Left forelimb (tissue), 1 donor: ENCODE measurements at regions not wholly inside any gene's neighbourhood (a gene's known extent, or its start where the extent isn't known, plus 50 kb on each side); places are given as distances from the start of the nearest gene placed in this dataset.
"Not testable (repeated sequence)": the region's sequence is repeated elsewhere in the genome, so short reads cannot be mapped to it uniquely, and the experiment has no call there.

Source experiments
- DNase-seq: peaks from one replicate; pipeline ENCODE4 v3.0.0-alpha.2; 2018; ENCODE audit warnings: low spot score

- DNase-seq = no peak
Observed at GRCh38 chr3:66552846-66553245, 52.0 kb upstream of the LRIG1 start.

GRCh38 chr3:66553441-66554113 is 52.8 kb upstream of the LRIG1 start:
- DNase-seq = no peak

DNA sequence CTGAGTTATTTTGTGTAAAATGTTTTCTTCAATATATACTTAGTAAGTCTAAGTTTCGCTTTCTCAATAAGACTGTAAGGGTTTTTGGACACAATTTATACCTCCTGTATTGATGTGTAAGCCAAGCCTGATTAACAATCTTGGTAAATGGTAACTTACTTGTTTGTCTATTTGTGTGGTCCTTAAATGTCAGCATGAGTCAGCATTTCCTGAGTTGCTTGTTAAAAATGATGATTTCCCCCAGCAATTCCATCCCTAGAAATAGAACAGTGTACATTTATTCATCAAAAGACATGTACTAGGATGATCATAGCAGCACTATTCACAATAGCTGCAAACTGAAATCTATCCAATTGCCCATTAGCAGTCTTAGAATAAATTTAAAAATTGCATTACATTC is 53.4 kb upstream of the LRIG1 start:
- no peak for DNase-seq

GRCh38 chr3:66555214-66555844 is 54.5 kb upstream of the LRIG1 start:
- DNase-seq = no peak

DNA sequence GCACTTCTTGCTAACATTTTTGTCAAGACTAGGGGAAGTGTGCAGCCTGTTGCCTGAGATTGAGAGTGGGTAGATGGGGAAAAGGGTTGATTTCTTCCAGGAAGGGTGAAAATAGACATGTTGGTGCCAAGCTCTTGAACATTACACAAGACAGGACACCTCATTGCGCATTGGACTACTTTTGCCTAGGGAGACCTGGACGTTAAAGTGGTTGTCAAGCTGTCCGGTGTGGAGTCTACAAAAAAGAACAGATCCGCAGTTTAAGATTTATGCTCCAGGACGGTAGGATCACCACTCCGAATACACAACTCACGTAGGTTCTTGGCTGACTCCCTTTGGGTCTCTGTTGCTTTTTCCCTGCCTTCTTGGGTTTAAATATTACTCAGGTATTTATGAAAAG is 56.3 kb upstream of the LRIG1 start:
- no peak for DNase-seq

GRCh38 chr3:66559924-66560323 is 59.1 kb upstream of the LRIG1 start:
- DNase-seq = not testable (repeated sequence)

DNA sequence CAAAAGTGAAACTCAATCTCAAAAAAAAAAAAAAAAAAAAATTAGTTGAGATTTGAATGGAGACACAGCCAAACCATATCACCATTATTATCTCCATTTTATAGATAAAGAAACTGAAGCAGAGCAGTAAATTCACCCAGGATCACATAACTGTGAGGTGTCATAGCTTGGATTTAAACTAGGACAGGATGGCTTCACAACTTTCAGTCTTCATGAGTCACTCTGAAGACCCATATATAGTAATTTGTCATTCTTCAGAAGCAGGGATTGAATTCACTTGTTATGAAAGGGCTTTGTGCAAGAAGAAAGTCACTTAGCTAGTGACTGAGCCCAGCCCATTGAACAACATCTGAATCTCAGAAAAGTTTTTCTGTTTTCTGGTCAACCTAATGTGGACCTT is 60.5 kb upstream of the LRIG1 start:
- no peak for DNase-seq

GRCh38 chr3:66565301-66565700 is 64.5 kb upstream of the LRIG1 start:
- no peak for DNase-seq

DNA sequence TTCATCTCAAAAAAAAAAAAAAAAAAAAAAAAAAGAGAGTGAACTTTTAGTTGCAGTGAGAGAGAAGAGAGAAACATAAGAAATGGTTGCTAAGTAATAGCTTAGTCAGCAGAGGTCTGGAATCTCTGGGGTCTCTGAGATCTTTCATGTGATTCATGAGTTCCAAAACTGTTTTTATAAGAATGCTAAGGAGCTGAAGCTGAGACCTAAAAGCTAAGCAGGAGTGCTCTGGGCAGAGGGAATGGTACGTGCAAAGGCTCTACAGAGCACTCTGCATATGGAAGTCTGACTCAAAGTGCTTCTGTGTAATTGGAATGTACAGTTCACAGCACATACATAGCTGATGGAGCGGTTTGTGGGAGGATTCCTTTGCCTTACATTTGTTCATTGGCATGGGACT is 66.3 kb upstream of the LRIG1 start:
- DNase-seq = no peak

- no peak for DNase-seq
Observed at GRCh38 chr3:66572090-66572675, 71.4 kb upstream of the LRIG1 start.

DNA sequence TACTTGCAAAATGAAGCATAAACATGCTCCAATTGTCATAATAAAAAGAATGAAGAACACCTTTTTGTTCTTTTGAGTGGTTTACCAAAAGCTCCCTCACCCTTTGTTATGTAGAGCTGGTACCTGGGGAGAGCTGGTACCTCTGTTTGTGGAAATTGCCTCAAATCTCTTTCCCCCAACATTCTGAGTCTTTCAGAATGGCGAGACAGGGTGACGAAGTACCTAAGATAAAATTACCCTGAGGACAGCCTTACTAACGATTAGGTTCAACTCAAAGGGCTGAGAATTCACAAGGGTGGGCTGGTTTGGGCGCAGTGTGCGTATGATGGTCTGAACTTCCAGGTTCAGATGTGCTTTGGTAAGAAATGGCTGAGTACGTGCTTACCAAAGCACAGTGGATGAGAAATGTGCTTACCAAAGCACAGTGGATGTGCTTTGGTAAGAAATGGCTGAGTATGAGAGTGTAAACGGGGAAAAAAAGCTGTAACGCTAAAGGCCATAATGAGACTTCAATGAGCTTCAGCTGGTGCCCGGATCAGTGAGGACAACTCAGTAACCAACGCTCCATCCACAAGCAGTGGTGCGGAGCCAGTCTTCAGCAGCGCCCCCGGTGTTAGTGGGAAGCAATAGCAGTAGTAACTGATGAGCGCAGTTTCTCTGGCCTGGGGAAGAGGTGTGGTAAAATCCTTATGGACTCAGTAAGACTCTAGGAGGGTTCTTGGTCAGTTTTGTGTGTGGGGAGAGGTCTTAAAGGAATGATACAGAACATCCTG is 72.3 kb upstream of the LRIG1 start:
- DNase-seq = no peak

- DNase-seq = no peak
Observed at GRCh38 chr3:66574091-66574490, 73.3 kb upstream of the LRIG1 start.

GRCh38 chr3:66577426-66578203 is 76.8 kb upstream of the LRIG1 start:
- DNase-seq = no peak

GRCh38 chr3:66581256-66581655 is 80.4 kb upstream of the LRIG1 start:
- DNase-seq = no peak

DNA sequence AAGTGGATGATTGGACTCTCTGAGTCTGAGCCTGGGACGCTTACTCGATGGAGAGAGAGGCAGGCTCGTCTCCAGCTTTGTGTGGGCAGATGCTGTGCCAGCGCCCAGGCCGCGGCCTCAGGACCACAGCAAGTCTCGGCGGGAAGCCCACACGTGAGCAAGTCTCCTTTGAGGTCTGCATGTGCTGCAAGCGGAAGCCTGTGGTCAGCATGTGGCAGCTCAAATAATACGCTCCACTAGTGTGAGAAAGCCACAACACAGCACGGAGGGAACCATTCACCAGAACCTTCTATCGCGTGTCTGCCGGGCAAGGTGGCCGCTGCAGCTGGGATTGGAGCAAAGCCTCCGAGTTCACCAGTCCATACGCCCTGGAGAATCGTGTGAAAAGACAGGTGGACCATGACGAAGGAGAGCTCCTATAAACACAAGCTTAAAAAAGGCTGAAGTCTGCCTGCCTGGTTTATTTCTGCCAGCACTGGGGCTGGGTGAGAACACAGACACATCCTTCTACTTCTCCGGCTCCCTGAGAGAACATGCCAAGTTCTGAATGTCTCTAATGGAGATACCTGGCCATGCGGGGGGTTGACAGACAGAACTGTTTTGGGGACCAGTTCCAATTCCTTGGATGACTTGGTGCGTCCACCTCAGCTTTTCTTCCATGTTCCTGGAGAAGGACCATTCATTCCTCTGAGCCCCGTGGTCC is 82.0 kb upstream of the LRIG1 start:
- DNase-seq = peak; percentile 73

- no peak for DNase-seq
Observed at GRCh38 chr3:66583424-66584040, 82.7 kb upstream of the LRIG1 start.

DNA sequence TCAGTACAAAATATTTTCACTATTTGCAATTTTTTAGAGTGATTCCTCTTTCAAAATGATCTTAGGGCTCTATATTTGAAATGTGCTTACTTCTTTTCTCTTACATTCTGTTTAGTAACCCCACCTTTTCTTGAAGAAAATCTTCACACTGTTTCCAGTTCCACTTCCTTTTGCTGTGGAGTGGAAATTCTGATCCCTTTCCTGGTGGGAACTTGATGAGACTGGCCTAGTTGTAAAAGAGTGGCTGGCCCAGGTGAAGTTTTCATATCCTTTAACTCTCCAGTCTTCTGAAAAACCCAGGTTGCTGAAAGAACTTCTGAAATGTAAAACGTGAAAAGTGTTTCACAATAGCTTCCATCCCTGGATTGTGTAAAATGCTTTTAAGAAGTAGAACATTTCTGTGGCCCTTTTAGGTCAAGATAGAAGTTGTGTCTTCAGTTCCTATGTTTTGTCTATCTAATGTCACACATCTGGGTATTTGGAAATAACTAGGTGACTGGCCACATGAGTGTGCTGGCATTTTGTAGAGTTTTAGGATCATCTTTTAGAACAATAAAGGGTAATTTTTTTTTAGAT is 84.8 kb upstream of the LRIG1 start:
- no peak for DNase-seq

- DNase-seq = no peak
Observed at GRCh38 chr3:66586853-66587252, 86.0 kb upstream of the LRIG1 start.

- DNase-seq = no peak
Observed at GRCh38 chr3:66588340-66588847, 87.6 kb upstream of the LRIG1 start.

DNA sequence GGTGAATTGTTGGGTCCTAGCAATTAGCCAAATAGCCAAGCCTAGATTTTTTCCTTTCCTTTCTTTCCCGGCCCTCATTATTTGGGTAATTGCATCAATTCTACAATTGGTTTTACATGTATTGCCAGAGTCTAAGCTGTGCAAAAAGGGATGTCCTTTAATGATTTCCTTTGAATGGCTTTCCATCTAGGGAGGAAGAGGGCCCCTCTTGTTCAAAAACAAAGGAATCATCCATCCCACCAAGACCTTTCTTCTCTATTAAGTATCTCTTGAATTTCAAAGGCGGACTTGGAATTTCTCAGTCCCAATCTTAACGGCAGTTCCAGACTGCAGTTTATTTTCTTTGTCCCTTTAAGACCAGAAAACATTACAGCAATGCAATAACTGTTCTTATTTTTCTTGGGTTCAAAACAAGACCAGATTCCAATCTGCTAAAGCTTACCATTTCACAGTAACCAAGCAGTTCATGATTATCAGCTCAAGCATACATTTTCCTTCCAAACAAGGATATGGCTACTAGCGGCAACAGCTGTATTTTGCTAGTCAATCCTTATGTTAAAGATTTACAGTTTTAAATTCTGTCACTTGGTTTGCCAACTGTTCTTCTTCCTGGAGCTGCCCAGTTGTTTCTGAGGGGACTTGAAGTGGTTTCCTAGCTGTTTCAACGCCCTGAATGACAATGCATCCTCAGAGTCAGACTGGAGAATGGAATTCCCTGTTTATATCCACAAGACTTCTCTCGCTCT is 91.4 kb upstream of the LRIG1 start:
- no peak for DNase-seq
